ENCODE measurements at regions not wholly inside any gene's neighbourhood (a gene's known extent, or its start where the extent isn't known, plus 50 kb on each side); places are given as distances from the start of the nearest gene placed in this dataset.
A peak's percentile ranks its signal among the peaks of the same experiment; 100 is the strongest.

DNA sequence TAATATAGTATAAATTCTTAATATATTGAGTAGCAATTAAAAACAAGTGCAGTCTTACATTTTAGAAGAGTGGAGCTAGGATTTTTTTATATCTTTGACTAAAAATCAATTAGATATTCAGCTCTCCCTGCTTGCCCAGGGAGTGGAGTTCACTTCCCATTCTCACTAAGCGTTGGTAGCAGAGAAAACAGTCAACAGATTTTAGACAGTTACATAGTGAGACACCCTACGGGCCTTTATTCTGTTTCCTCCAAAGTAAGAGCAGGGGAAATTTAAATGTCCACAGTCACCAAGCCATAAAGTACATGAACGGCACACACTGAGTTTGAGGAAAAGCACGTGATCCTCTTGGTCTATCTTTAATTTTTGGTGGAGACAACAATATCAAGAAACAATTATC, 131.6 kb upstream of the PLEKHG7 start:
- Mint-ChIP-seq H3K9me3 (no peaks in the 10 kb centered on the region), H3K4me1 (peaks cover 9% of the 10 kb centered on the region), H3K4me3 (no peak overlapping the region), H3K36me3 (ENCODE audit: insufficient read depth) (no peaks in the 10 kb centered on the region), H3K27ac (ENCODE audit: low read depth) (no peak overlapping the region), H3K27me3 (no peaks in the 10 kb centered on the region)
- no peak for ATAC-seq (replicated peaks; ENCODE audit: extremely low read depth, poor library complexity, severe bottlenecking)
- no peak for DNase-seq (ENCODE audit: low spot score in 2 of 2)

DNA sequence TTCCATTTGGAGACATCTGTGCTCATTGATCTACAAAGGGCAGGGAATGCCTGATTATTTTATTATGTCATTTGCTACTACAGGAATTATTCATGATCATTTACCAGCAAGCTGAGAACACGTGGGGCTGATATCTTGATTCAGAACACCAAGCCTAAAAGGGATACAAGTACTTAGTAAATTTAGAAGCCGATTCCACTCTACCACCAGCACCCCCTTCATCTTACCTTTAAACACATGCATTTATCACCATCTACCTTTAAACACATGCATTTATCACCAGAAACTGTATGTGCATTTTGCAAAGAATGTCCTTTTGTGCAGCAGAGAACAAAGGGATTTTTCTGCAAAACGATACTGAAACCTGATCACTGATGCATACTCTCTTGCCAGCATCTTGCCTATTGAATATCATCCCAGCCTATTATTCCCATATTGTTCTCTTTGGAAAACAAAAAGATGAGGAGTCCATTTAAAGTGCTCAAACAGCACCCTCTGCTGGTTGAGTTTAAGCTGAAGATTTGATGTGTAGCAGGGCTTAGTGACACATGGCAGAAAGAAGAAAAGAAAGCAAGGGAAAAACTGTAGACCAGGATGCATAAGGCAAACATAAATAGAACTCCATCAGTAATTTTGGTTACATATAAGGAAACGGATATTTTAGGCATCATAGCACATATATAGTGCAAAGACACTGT, 132.6 kb upstream of the PLEKHG7 start:
- Mint-ChIP-seq H3K9me3 (no peaks in the 10 kb centered on the region), H3K4me1 (peaks cover 9% of the 10 kb centered on the region), H3K4me3 (no peak overlapping the region), H3K36me3 (ENCODE audit: insufficient read depth) (no peaks in the 10 kb centered on the region), H3K27ac (ENCODE audit: low read depth) (no peak overlapping the region), H3K27me3 (no peaks in the 10 kb centered on the region)
- peak; percentile 25 to 31 for DNase-seq (ENCODE audit: low spot score in 2 of 2)
- ATAC-seq (replicated peaks; ENCODE audit: extremely low read depth, poor library complexity, severe bottlenecking) = peak; percentile 94

DNA sequence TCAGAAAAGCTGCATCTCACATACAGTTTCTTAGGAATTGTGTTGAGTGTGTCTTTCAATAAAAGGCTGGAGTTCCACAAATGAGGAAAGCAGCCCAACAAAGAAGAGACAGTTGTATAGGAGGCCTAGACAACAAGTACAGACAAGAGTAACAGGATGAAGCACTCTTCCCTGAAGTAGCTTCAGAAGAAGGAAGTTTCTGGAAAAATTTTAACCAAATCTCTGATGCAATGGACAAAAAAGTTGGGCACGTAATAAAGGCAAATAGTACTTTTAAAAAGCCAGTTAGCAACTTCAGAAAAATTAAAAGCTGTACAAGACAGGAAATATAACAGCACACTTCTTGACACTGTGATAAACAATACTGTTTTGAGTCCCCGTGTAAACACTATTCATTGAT, 134.1 kb upstream of the PLEKHG7 start:
- H3K36me3 Mint-ChIP-seq (ENCODE audit: insufficient read depth) = no peaks in the 10 kb centered on the region
- H3K9me3 Mint-ChIP-seq = no peaks in the 10 kb centered on the region
- no peaks in the 10 kb centered on the region for H3K27me3 Mint-ChIP-seq
- DNase-seq (ENCODE audit: low spot score in 2 of 2) (no peak), ATAC-seq (replicated peaks; ENCODE audit: extremely low read depth, poor library complexity, severe bottlenecking) (no peak)
- H3K4me3 Mint-ChIP-seq = no peak overlapping the region
- H3K4me1 Mint-ChIP-seq = peaks cover 9% of the 10 kb centered on the region
- no peak overlapping the region for H3K27ac Mint-ChIP-seq (ENCODE audit: low read depth)

DNA sequence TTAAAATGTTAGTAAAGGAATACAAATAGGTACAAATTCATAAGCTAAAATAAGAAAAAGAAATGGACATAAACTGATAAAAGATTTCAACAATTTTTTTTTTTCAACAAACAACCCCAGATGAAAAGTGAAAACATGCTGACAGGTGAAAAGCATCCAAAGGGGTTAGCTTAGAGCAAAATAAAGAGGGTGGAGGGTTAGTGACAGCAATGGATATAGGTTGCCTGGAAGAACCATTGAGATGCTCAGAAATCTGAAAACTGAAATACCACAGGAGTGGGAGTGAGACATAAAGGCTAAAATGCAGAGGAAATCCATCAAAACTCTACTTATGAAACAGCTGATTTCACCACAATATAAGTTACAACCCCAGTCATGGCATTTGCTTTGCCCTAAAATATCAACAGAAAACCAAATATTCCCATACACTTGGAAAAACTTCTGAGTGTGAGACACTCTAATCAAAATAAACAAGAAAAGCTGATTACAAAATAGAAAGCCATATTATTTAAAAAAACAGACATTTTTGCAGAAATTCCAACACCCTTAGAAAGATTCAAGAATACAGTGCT, 136.3 kb upstream of the PLEKHG7 start:
- peaks cover 15% of the 10 kb centered on the region for H3K4me1 Mint-ChIP-seq

DNA sequence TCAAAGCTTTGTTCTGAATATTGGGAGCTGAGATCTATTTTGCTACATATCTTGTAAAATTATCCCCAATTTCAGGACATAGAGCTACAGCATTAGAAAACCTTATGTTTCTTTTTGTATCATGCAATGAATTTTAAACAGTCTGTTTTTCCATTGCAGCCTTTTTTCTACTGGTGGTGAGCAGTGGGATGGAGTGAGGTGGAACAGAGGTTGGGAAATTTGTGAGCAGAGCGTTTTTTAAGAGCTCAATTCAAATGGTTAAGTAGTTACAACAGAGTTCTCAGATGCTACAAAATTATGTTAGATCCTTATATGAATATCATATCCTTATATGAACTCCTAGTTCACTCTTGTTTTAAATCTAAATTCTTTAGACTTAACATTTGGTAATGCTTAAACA, 139.0 kb upstream of the PLEKHG7 start:
- Mint-ChIP-seq H3K4me1 (peaks cover 15% of the 10 kb centered on the region), H3K27me3 (no peaks in the 10 kb centered on the region), H3K27ac (ENCODE audit: low read depth) (no peak overlapping the region), H3K9me3 (no peaks in the 10 kb centered on the region), H3K36me3 (ENCODE audit: insufficient read depth) (no peaks in the 10 kb centered on the region), H3K4me3 (no peak overlapping the region)
- no peak for ATAC-seq (replicated peaks; ENCODE audit: extremely low read depth, poor library complexity, severe bottlenecking)
- no peak for DNase-seq (ENCODE audit: low spot score in 2 of 2)

More for the DNA sequence above, 136.3 kb upstream of the PLEKHG7 start:
- Mint-ChIP-seq H3K9me3 (no peaks in the 10 kb centered on the region), H3K27me3 (no peaks in the 10 kb centered on the region), H3K36me3 (ENCODE audit: insufficient read depth) (no peaks in the 10 kb centered on the region), H3K27ac (ENCODE audit: low read depth) (no peak overlapping the region), H3K4me3 (no peak overlapping the region)
- DNase-seq (ENCODE audit: low spot score in 2 of 2) (no peak), ATAC-seq (replicated peaks; ENCODE audit: extremely low read depth, poor library complexity, severe bottlenecking) (no peak)

DNA sequence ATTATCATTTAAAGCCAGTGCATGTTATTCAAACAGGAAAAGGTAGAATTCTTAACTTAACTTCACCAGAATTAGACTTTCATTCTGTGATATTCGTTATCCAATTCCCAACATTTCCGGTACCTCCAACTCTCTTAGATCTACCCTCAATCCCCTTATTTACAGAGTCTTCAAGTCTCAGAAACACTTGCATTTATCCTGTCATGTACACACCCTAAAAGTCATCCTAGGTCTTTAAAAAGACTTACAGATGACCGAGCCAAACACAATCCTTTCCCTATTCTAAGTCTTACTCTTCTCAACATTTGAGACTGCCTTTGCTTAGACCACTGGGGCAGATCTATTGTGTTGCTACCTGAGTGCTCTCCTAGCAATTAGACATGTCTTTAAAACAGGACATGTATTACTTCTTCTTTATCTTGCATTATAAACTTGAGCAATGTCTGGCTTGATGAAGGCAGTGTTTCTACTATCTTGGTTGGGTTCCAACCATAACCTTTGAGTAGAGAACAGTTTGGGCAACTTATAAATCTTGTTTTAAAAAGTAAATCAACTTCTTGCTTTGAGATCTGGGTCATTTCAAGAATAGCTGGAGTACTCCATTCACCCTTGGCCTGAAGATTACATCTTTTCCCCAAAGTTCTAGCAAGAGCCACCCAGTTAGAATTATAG, 140.6 kb upstream of the PLEKHG7 start:
- peaks cover 2% of the 10 kb centered on the region for H3K9me3 Mint-ChIP-seq
- H3K27ac Mint-ChIP-seq (ENCODE audit: low read depth) = no peak overlapping the region
- H3K4me3 Mint-ChIP-seq = no peak overlapping the region
- no peaks in the 10 kb centered on the region for H3K27me3 Mint-ChIP-seq
- ATAC-seq (replicated peaks; ENCODE audit: extremely low read depth, poor library complexity, severe bottlenecking) = no peak
- DNase-seq (ENCODE audit: low spot score in 2 of 2) = no peak
- peaks cover 9% of the 10 kb centered on the region for H3K4me1 Mint-ChIP-seq
- H3K36me3 Mint-ChIP-seq (ENCODE audit: insufficient read depth) = no peaks in the 10 kb centered on the region

DNA sequence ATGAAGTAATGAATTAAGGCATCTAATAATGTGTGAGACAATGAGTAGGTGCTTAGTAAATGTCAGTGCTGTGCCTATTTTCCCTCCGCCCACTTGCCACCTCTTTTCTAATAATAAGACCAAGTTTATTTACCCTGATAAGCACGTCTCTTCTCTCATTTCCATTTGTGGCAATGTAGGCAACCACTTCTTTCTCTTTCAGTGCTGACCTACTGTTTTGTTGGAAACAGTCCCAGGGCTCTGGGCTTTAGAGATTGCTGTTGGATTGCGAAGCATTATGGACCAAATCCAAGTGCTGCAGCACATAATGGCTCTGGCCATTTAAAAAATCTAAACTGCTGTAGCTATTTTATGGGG, 141.3 kb upstream of the PLEKHG7 start:
- Mint-ChIP-seq H3K9me3 (peaks cover 6% of the 10 kb centered on the region), H3K27me3 (no peaks in the 10 kb centered on the region), H3K4me1 (peaks cover 16% of the 10 kb centered on the region), H3K4me3 (no peak overlapping the region), H3K27ac (ENCODE audit: low read depth) (no peak overlapping the region), H3K36me3 (ENCODE audit: insufficient read depth) (no peaks in the 10 kb centered on the region)
- DNase-seq (ENCODE audit: low spot score in 2 of 2) = no peak
- no peak for ATAC-seq (replicated peaks; ENCODE audit: extremely low read depth, poor library complexity, severe bottlenecking)

DNA sequence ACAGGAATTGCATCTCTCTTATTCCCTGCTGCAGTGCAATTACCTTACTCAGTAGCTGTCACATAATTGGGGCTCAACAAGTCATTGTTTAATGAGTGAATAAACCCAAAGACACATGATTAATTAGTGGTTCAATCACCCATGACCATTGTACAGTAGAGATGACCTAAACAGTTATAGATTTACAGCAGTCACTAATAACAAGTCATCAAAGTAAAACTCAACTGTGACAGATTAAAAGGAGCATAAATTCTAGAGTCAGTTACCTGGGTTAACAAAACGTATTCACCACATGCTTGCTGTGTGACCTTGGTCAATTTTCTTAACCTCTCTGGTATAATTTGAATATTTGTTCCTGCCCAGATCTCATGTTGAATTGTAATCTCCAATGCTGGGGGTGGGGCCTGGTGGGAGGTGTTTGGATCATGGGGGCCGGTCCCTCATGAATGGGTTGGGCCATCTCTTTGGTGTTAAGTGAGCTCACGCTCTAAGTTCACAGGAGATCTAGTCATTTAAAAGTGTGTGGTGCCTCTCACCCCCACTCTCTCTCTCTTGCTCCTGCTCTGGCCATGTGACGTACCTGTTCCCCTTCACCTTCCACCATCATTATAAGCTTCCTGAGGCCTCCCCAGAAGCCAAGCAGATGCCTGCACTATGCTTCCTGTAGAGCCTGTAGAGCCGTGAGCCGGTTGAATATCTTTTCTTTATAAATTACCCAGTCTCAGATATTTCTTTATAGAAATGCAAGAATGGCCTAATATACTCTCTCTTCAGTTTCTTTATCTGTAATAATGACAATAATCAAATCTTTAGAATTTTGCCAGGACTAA, 141.9 kb upstream of the PLEKHG7 start:
- ATAC-seq (replicated peaks; ENCODE audit: extremely low read depth, poor library complexity, severe bottlenecking) = no peak

DNA sequence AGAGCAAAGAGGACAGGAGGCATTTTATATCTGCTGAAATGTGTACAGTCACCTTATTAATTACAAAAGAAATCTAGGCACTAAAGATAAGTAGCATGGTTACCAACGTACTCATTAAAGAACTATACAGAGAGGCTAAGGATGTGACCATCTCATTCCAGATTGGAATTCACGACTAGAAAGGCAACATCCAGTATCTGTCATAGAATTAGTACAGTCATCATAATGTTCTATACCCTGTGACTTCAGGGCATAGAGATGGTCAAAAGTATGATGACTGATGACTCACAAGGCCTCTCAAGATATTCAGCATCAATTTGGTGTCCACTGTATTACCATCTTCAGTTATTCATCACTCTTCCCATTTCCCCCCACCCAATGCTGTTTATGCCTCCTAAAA, 144.0 kb upstream of the PLEKHG7 start:
- ATAC-seq (replicated peaks; ENCODE audit: extremely low read depth, poor library complexity, severe bottlenecking) = no peak
- H3K27ac Mint-ChIP-seq (ENCODE audit: low read depth) = no peak overlapping the region
- peaks cover 37% of the 10 kb centered on the region for H3K4me1 Mint-ChIP-seq

More for the DNA sequence above, 141.9 kb upstream of the PLEKHG7 start:
- H3K4me3 Mint-ChIP-seq = no peak overlapping the region
- peaks cover 22% of the 10 kb centered on the region for H3K4me1 Mint-ChIP-seq
- no peak overlapping the region for H3K27ac Mint-ChIP-seq (ENCODE audit: low read depth)
- no peaks in the 10 kb centered on the region for H3K36me3 Mint-ChIP-seq (ENCODE audit: insufficient read depth)
- no peak for DNase-seq (ENCODE audit: low spot score in 2 of 2)
- H3K9me3 Mint-ChIP-seq = peaks cover 6% of the 10 kb centered on the region
- H3K27me3 Mint-ChIP-seq = no peaks in the 10 kb centered on the region

DNA sequence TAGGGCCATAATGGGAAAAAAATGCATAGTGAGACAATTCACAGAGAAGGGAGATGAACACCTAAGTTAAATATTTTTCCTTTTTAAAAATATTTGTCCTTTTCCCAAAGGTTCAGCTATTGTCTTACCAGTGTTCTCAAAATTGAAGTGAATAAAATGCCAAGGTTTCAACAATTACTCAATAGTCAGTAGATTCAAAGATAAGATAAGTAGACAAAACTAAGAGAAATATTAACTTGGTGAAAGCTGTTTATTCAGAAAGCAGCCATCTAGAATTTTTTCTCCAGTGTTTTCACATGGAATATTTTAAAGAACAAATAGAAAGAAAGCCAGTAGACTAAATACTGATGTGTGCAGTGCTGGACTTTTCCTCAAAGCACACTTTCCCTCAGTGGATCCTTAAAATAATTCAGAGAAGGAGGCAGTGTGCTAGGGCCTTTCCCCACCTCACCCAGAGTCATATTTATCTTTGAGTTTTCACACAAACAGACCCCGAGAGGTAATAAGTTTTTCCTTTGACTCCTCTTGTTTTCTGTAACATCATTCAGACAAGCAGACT, 144.5 kb upstream of the PLEKHG7 start:
- Mint-ChIP-seq H3K36me3 (ENCODE audit: insufficient read depth) (no peaks in the 10 kb centered on the region), H3K9me3 (peaks cover 6% of the 10 kb centered on the region), H3K4me1 (peaks cover 37% of the 10 kb centered on the region), H3K4me3 (no peak overlapping the region), H3K27ac (ENCODE audit: low read depth) (no peak overlapping the region), H3K27me3 (no peaks in the 10 kb centered on the region)
- DNase-seq (ENCODE audit: low spot score in 2 of 2) = no peak
- no peak for ATAC-seq (replicated peaks; ENCODE audit: extremely low read depth, poor library complexity, severe bottlenecking)

More for the DNA sequence above, 144.0 kb upstream of the PLEKHG7 start:
- no peaks in the 10 kb centered on the region for H3K27me3 Mint-ChIP-seq
- DNase-seq (ENCODE audit: low spot score in 2 of 2) = no peak
- H3K36me3 Mint-ChIP-seq (ENCODE audit: insufficient read depth) = no peaks in the 10 kb centered on the region
- H3K9me3 Mint-ChIP-seq = peaks cover 6% of the 10 kb centered on the region
- H3K4me3 Mint-ChIP-seq = no peak overlapping the region

DNA sequence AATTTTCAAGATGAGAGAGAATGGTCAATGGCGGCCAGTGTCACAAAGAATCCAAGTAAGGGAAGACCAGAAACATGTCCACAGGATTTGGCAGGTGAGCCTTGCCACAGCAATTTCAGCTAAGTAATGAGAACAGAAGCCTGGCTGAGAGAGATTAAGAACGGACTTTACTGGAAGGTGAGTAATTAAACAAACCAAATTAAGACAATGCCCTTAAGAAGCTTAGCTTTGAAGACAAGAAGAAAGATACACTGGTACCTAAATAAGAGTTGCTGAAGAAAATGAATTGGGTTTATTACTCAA, 145.4 kb upstream of the PLEKHG7 start:
- Mint-ChIP-seq H3K36me3 (ENCODE audit: insufficient read depth) (no peaks in the 10 kb centered on the region), H3K27ac (ENCODE audit: low read depth) (no peak overlapping the region), H3K9me3 (peaks cover 6% of the 10 kb centered on the region), H3K4me3 (peak overlapping the region; percentile 43), H3K27me3 (no peaks in the 10 kb centered on the region), H3K4me1 (peaks cover 37% of the 10 kb centered on the region)
- ATAC-seq (replicated peaks; ENCODE audit: extremely low read depth, poor library complexity, severe bottlenecking) = no peak
- no peak for DNase-seq (ENCODE audit: low spot score in 2 of 2)

DNA sequence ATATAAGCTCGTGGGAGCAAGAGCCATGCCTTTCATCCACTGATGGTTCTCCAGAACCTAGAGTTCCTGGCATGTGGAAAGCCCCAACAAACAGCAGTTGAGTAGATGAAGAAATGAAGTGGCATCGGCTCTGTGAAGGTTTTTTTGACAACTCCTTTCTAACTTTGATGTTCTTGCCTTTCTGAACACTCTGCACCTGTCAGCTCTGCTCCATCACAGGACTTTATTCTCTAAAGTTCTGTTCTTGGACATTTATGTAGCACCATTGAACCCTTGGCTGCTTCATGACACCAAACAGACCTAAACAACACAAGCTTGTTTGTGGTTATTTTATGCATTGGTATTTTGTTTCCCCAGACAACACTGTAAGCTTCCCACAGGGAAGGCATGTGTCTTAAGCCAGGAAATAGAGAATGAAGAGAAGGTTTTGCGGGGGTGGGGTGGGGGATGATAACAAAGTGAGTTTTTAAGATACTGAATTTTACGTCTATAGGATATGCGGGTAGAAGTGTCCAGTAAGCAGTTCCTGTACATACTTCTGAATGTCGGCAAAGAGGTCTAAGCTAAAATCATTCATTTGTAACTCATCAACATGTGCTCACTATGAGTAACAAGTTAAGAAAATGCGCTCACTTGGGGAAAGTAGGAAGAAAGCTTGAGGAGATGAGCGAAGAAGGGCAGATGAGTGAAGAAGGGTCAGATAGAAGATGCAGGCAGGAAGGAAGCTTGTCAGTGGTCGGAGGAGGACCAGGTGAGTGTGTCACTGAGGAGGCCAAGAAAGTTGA, 146.0 kb upstream of the PLEKHG7 start:
- Mint-ChIP-seq H3K4me3 (peak overlapping the region; percentile 43), H3K27ac (ENCODE audit: low read depth) (no peak overlapping the region), H3K9me3 (peaks cover 6% of the 10 kb centered on the region), H3K36me3 (ENCODE audit: insufficient read depth) (no peaks in the 10 kb centered on the region), H3K4me1 (peaks cover 32% of the 10 kb centered on the region), H3K27me3 (no peaks in the 10 kb centered on the region)
- no peak for ATAC-seq (replicated peaks; ENCODE audit: extremely low read depth, poor library complexity, severe bottlenecking)
- no peak for DNase-seq (ENCODE audit: low spot score in 2 of 2)

Measured in central memory CD8-positive, alpha-beta T cell (primary cell).